OCI-M1 (cell line): ENCODE measurements at regions not wholly inside any gene's neighbourhood (a gene's known extent, or its start where the extent isn't known, plus 50 kb on each side); places are given as distances from the start of the nearest gene placed in this dataset.
A peak's percentile ranks its signal among the peaks of the same experiment; 100 is the strongest.
"Not testable (repeated sequence)": the region's sequence is repeated elsewhere in the genome, so short reads cannot be mapped to it uniquely, and the experiment has no call there.

ENCODE experiments used
- DNase-seq: peaks from one replicate; lab custom pipeline; 2025; lab: John Stamatoyannopoulos, UW

- no peak for DNase-seq
Observed at GRCh38 chr16:75837681-75838080, 111.4 kb upstream of the CPHXL start.

- no peak for DNase-seq
Observed at GRCh38 chr16:75841517-75841916, 115.2 kb upstream of the CPHXL start.

GRCh38 chr16:75847172-75847571 is 120.9 kb upstream of the CPHXL start:
- DNase-seq = no peak

- peak; percentile 59 for DNase-seq
Observed at GRCh38 chr16:75854152-75854551, 127.9 kb upstream of the CPHXL start.

GRCh38 chr16:75860326-75861053 is 134.2 kb upstream of the CPHXL start:
- no peak for DNase-seq

- DNase-seq = no peak
Observed at GRCh38 chr16:75861311-75862097, 135.2 kb upstream of the CPHXL start.

- DNase-seq = no peak
Observed at GRCh38 chr16:75862098-75862386, 135.8 kb upstream of the CPHXL start.

GRCh38 chr16:75864243-75864642 is 138.0 kb upstream of the CPHXL start:
- DNase-seq = no peak

GRCh38 chr16:75865736-75866135 is 139.4 kb upstream of the CPHXL start:
- no peak for DNase-seq

GRCh38 chr16:75868636-75869632 is 142.6 kb upstream of the CPHXL start:
- no peak for DNase-seq

- not testable (repeated sequence) for DNase-seq
Observed at GRCh38 chr16:75881280-75881679, 155.0 kb upstream of the CPHXL start.

GRCh38 chr16:75899163-75899562 is 172.9 kb upstream of the CPHXL start:
- no peak for DNase-seq

- no peak for DNase-seq
Observed at GRCh38 chr16:75908331-75909117, 182.2 kb upstream of the CPHXL start.

GRCh38 chr16:75909746-75910145 is 183.5 kb upstream of the CPHXL start:
- DNase-seq = no peak

- DNase-seq = no peak
Observed at GRCh38 chr16:75911896-75912295, 185.6 kb upstream of the CPHXL start.

GRCh38 chr16:75913958-75914357 is 187.7 kb upstream of the CPHXL start:
- no peak for DNase-seq

- DNase-seq = no peak
Observed at GRCh38 chr16:75916451-75916850, 190.2 kb upstream of the CPHXL start.

GRCh38 chr16:75918109-75918508 is 191.8 kb upstream of the CPHXL start:
- DNase-seq = no peak

GRCh38 chr16:75919664-75920063 is 193.4 kb upstream of the CPHXL start:
- no peak for DNase-seq

GRCh38 chr16:75921281-75921680 is 195.0 kb upstream of the CPHXL start:
- no peak for DNase-seq

- no peak for DNase-seq
Observed at GRCh38 chr16:75922250-75922649, 196.0 kb upstream of the CPHXL start.

GRCh38 chr16:75924397-75924796 is 198.1 kb upstream of the CPHXL start:
- DNase-seq = no peak
